Loucy (cell line): ENCODE measurements at regions not wholly inside any gene's neighbourhood (a gene's known extent, or its start where the extent isn't known, plus 50 kb on each side); places are given as distances from the start of the nearest gene placed in this dataset.

Experiments
- H2AFZ ChIP-seq: fragments of 200-600 bp; sonication (generic); 2 replicates; pipeline ENCODE4 v1.6.0; 2016; ENCODE audit warnings: antibody characterized with exemption, mild to moderate bottlenecking, low read length, moderate library complexity
- H3F3A ChIP-seq: fragments of 200-600 bp; 2 replicates; pipeline ENCODE4 v1.6.0; 2016; ENCODE audit warnings: antibody characterized with exemption, low read depth, mild to moderate bottlenecking
- H3K27me3 ChIP-seq: fragments of 200-600 bp; sonication (generic); 2 replicates; pipeline ENCODE4 v1.6.1; 2014; ENCODE audit warnings: low read length, mild to moderate bottlenecking; ENCODE audit not compliant: insufficient read depth, poor library complexity, severe bottlenecking
- H3K36me3 ChIP-seq: fragments of 200-600 bp; sonication (generic); 2 replicates; pipeline ENCODE4 v1.6.1; 2016; ENCODE audit warnings: low read length; ENCODE audit not compliant: insufficient read depth
- H3K4me1 ChIP-seq: fragments of 200-600 bp; sonication (generic); 2 replicates; pipeline ENCODE4 v1.5.1; 2014; ENCODE audit warnings: low read length, mild to moderate bottlenecking; ENCODE audit not compliant: insufficient read depth, poor library complexity, severe bottlenecking
- H3K4me2 ChIP-seq: fragments of 200-600 bp; sonication (generic); 2 replicates; pipeline ENCODE4 v1.6.0; 2014; ENCODE audit warnings: antibody characterized with exemption, low read length, low read depth, mild to moderate bottlenecking; ENCODE audit not compliant: poor library complexity, severe bottlenecking
- H3K4me3 ChIP-seq: fragments of 200-600 bp; sonication (generic); 2 replicates; pipeline ENCODE4 v1.5.1; 2014; ENCODE audit warnings: low read length, mild to moderate bottlenecking, mixed read lengths; ENCODE audit not compliant: poor library complexity, severe bottlenecking
- H3K79me2 ChIP-seq: fragments of 200-600 bp; sonication (generic); 2 replicates; pipeline ENCODE4 v1.6.1; 2014; ENCODE audit warnings: low read length; ENCODE audit not compliant: insufficient read depth
- H3K9ac ChIP-seq: fragments of 200-600 bp; sonication (generic); 2 replicates; pipeline ENCODE4 v1.6.0; 2014; ENCODE audit warnings: mild to moderate bottlenecking, low read depth, low read length, moderate library complexity; ENCODE audit not compliant: poor library complexity, severe bottlenecking
- H3K9me2 ChIP-seq: fragments of 200-600 bp; sonication (generic); replicated peaks from 2 replicates; pipeline ENCODE4 v1.6.1; 2016; ENCODE audit warnings: low read depth, low read length, mixed read lengths
- H3K9me3 ChIP-seq: fragments of 200-600 bp; sonication (generic); 2 replicates; pipeline ENCODE4 v1.6.1; 2014; ENCODE audit warnings: mild to moderate bottlenecking, antibody characterized with exemption, low read length, low read depth; ENCODE audit not compliant: insufficient read depth
- H4K20me1 ChIP-seq: fragments of 200-600 bp; sonication (generic); 2 replicates; pipeline ENCODE4 v1.6.0; 2014; ENCODE audit warnings: antibody characterized with exemption, low read length, mild to moderate bottlenecking; ENCODE audit not compliant: insufficient read depth, poor library complexity, severe bottlenecking
- CTCF ChIP-seq: fragments of 200-600 bp; sonication (generic); conservative IDR thresholded peaks from 2 replicates; pipeline ENCODE4 v1.5.1; 2014; ENCODE audit warnings: mild to moderate bottlenecking, antibody characterized with exemption, low read length
- EZH2phosphoT487 ChIP-seq: fragments of 200-600 bp; IDR thresholded peaks from 2 replicates; pipeline ENCODE4 v1.6.1; 2018; ENCODE audit warnings: antibody characterized with exemption, mild to moderate bottlenecking, moderate library complexity, borderline replicate concordance

GRCh38 chr3:182671942-182672341 is 121.4 kb upstream of the ATP11B start:
- H3K4me1 ChIP-seq, result no peaks in the 10 kb centered on the region
- no peaks in the 10 kb centered on the region for H3K9me3 ChIP-seq
- H3K9ac ChIP-seq, result no peak overlapping the region
- H3K4me2 ChIP-seq, result no peak overlapping the region
- H3K36me3 ChIP-seq, result no peaks in the 10 kb centered on the region
- H3K9me2 ChIP-seq, result no peaks in the 10 kb centered on the region
- no peak for TF ChIP-seq EZH2phosphoT487
- no peak for TF ChIP-seq CTCF
- no peaks in the 10 kb centered on the region for H4K20me1 ChIP-seq
- peaks cover 9% of the 10 kb centered on the region for H3K27me3 ChIP-seq
- H3K79me2 ChIP-seq, result no peaks in the 10 kb centered on the region
- H3K4me3 ChIP-seq, result no peak overlapping the region
- H3F3A ChIP-seq, result no peaks in the 10 kb centered on the region
- H2AFZ ChIP-seq, result no peak overlapping the region

GRCh38 chr3:182673336-182673735 is 120.0 kb upstream of the ATP11B start:
- Histone ChIP-seq H3K4me3 (no peak overlapping the region), H3K79me2 (no peaks in the 10 kb centered on the region), H3K4me2 (no peak overlapping the region), H3K9me2 (no peaks in the 10 kb centered on the region), H3F3A (no peaks in the 10 kb centered on the region), H3K27me3 (peaks cover 9% of the 10 kb centered on the region), H2AFZ (no peak overlapping the region), H3K9ac (no peak overlapping the region), H3K9me3 (no peaks in the 10 kb centered on the region), H3K36me3 (no peaks in the 10 kb centered on the region), H3K4me1 (no peaks in the 10 kb centered on the region), H4K20me1 (no peaks in the 10 kb centered on the region)
- TF ChIP-seq CTCF, result no peak
- TF ChIP-seq EZH2phosphoT487, result no peak

GRCh38 chr3:182682263-182683241 is 110.8 kb upstream of the ATP11B start:
- Histone ChIP-seq H2AFZ (peak overlapping the region; percentile 65; the same call in 1 of the 2 replicates), H3K4me2 (no peak overlapping the region), H3K4me3 (no peak overlapping the region), H3K4me1 (no peaks in the 10 kb centered on the region), H3K9ac (no peak overlapping the region), H3K9me2 (no peaks in the 10 kb centered on the region), H4K20me1 (no peaks in the 10 kb centered on the region), H3K9me3 (no peaks in the 10 kb centered on the region), H3K79me2 (no peaks in the 10 kb centered on the region), H3K36me3 (no peaks in the 10 kb centered on the region), H3F3A (no peaks in the 10 kb centered on the region), H3K27me3 (no peaks in the 10 kb centered on the region)
- TF ChIP-seq CTCF, result no peak
- no peak for TF ChIP-seq EZH2phosphoT487
